ENCODE measurements at regions not wholly inside any gene's neighbourhood (a gene's known extent, or its start where the extent isn't known, plus 50 kb on each side); places are given as distances from the start of the nearest gene placed in this dataset.

- TF ChIP-seq POLR2A (IDR thresholded peaks at IDR 0.05) = no peak
- TF ChIP-seq CTCF (IDR thresholded peaks at IDR 0.05) = no peak
These were observed 185.5 kb downstream of the CTTN start for GRCh38 chr11:70583781-70584218.

Measured in thyroid gland (tissue), 4 donors.